Natural killer cell (primary cell): ENCODE measurements at regions not wholly inside any gene's neighbourhood (a gene's known extent, or its start where the extent isn't known, plus 50 kb on each side); places are given as distances from the start of the nearest gene placed in this dataset.

ENCODE experiments used
- ATAC-seq, 3 donors: fragments of 150-1000 bp in 2 of 3; fragments of 200-7000 bp in 1 of 3; cut with Tn5 transposase; 1 replicate in 1 of 3; 2 replicates in 2 of 3; pipeline ENCODE4 v1.10.0; 2021; ENCODE audit warnings: mild to moderate bottlenecking in 2 of 3, moderate library complexity in 2 of 3
- DNase-seq, 2 donors: peaks; one replicate each; pipeline versions ENCODE4 v3.0.0 to v3.0.0-alpha.2; 2013 to 2021; ENCODE audit warnings: mixed read lengths in 1 of 2
- H3K27ac ChIP-seq: one replicate; pipeline ENCODE4 v1.5.1; 2013; ENCODE audit warnings: mild to moderate bottlenecking, low read length
- H3K27me3 ChIP-seq: one replicate; pipeline ENCODE4 v1.6.1; 2013; ENCODE audit warnings: low read length; ENCODE audit not compliant: control insufficient read depth, insufficient read depth
- H3K36me3 ChIP-seq: one replicate; pipeline ENCODE4 v1.6.1; 2013; ENCODE audit warnings: low read length; ENCODE audit not compliant: control insufficient read depth, insufficient read depth
- H3K4me1 ChIP-seq: one replicate; pipeline ENCODE4 v1.6.1; 2013; ENCODE audit warnings: low read length; ENCODE audit not compliant: control insufficient read depth, insufficient read depth
- H3K4me3 ChIP-seq: one replicate; pipeline ENCODE4 v1.5.1; 2013; ENCODE audit warnings: low read length
- H3K9me3 ChIP-seq: one replicate; pipeline ENCODE4 v1.6.1; 2013; ENCODE audit warnings: low read length; ENCODE audit not compliant: control insufficient read depth, insufficient read depth
- H3K27ac Mint-ChIP-seq, 2 donors: one replicate each; pipeline ENCODE4 v1.8.0; 2022; ENCODE audit warnings: mild to moderate bottlenecking in 2 of 2, mixed read lengths in 2 of 2, moderate library complexity in 1 of 2
- H3K27me3 Mint-ChIP-seq, 2 donors: one replicate each; pipeline ENCODE4 v1.8.0; 2022; ENCODE audit warnings: low read depth in 2 of 2, mixed read lengths in 2 of 2
- H3K36me3 Mint-ChIP-seq: one replicate; pipeline ENCODE4 v1.8.0; 2022; ENCODE audit warnings: mixed read lengths
- H3K4me1 Mint-ChIP-seq, 2 donors: one replicate each; pipeline ENCODE4 v1.8.0; 2022; ENCODE audit warnings: mixed read lengths in 2 of 2
- H3K4me3 Mint-ChIP-seq: one replicate; pipeline ENCODE4 v1.8.0; 2022; ENCODE audit warnings: mild to moderate bottlenecking, moderate library complexity, mixed read lengths
- H3K9me3 Mint-ChIP-seq, 2 donors: one replicate each; pipeline ENCODE4 v1.8.0; 2022; ENCODE audit warnings: mixed read lengths in 2 of 2
- WGBS: methylation state at CpG from one replicate; pipeline ENCODE4 v1.1.7; 2013; ENCODE audit warnings: missing lambda C conversion rate; ENCODE audit not compliant: insufficient coverage; 5-methylcytosine and 5-hydroxymethylcytosine counted together
- intact Hi-C: fragments of 100-400 bp; cut with micrococcal nuclease; formaldehyde crosslinking; loops from one replicate; pipeline ENCODE4 v1.14.2; 2022
- TF ChIP-seq, protein P1 (sequence below): fragments of 200-600 bp; IDR thresholded peaks from one replicate; pipeline ENCODE4 v1.8.0; 2022; ENCODE audit warnings: antibody characterized with exemption

DNA sequence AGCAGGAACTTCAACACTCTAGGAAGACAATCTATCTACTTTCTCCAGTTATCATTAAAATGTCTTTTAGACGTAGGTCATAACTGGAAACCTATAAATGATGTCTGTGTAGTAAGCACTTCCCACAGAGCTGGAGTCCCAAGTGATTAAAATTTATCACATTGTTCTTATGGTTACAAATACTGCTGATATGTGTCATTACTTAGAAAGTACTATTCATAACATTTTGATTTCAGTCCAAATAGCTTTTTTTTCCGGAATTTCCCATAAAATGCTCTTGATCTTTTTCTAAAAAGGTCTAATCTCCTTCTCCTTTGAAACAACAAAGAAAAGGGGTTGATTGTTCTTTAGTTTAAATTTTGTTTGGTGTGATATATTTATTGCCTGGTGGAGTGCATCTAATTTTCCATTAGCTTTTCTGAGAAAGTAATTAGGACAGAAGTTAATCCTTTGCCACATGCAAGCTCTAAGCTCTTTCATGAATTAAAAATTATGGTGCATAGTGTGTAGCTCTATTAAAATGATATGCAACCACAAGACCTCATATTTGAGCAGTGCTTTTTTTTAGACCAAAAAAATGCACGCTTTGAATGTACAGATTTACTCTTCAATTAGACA lies 132.7 kb upstream of the TCF21 start:
- H3K4me1 Mint-ChIP-seq, result no peaks in the 10 kb centered on the region
- intact Hi-C loops, result no loop called here
- WGBS, result no CpG with 5 or more reads among the region's 3 CpGs
- TF ChIP-seq, protein P1, sequence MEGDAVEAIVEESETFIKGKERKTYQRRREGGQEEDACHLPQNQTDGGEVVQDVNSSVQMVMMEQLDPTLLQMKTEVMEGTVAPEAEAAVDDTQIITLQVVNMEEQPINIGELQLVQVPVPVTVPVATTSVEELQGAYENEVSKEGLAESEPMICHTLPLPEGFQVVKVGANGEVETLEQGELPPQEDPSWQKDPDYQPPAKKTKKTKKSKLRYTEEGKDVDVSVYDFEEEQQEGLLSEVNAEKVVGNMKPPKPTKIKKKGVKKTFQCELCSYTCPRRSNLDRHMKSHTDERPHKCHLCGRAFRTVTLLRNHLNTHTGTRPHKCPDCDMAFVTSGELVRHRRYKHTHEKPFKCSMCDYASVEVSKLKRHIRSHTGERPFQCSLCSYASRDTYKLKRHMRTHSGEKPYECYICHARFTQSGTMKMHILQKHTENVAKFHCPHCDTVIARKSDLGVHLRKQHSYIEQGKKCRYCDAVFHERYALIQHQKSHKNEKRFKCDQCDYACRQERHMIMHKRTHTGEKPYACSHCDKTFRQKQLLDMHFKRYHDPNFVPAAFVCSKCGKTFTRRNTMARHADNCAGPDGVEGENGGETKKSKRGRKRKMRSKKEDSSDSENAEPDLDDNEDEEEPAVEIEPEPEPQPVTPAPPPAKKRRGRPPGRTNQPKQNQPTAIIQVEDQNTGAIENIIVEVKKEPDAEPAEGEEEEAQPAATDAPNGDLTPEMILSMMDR, result no peak
- Histone ChIP-seq H3K4me1 (no peaks in the 10 kb centered on the region), H3K27me3 (no peaks in the 10 kb centered on the region), H3K27ac (no peak overlapping the region), H3K36me3 (no peaks in the 10 kb centered on the region), H3K4me3 (no peak overlapping the region), H3K9me3 (no peaks in the 10 kb centered on the region)
- H3K27me3 Mint-ChIP-seq, result no peaks in the 10 kb centered on the region
- ATAC-seq, result no peak
- peaks cover 0 to 2% of the 10 kb centered on the region in 2 donors for H3K9me3 Mint-ChIP-seq
- H3K4me3 Mint-ChIP-seq, result no peak overlapping the region
- no peak overlapping the region for H3K27ac Mint-ChIP-seq
- no peak for DNase-seq
- no peaks in the 10 kb centered on the region for H3K36me3 Mint-ChIP-seq

DNA sequence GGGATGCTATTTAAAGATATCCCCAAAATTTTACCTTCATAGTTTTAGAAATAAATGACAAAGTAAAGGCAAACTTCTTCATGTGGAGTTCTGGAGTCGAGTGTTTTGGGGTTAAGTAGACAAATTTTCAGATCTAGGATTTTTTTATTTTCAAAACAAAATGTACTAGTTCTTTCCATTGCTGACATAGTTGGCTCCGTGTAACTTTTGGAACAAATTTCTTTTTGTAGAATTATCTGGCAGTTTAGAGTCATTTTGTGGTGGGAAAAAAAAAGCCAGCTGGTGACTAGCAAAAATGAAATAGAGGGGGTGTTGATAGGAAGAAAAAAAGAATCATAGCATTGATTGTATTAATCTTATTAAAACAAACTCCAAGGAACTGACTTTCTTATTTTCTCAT lies 131.6 kb upstream of the TCF21 start:
- intact Hi-C loops, result no loop called here
- no peaks in the 10 kb centered on the region for H3K36me3 ChIP-seq
- Mint-ChIP-seq H3K27ac (no peak overlapping the region), H3K9me3 (peaks cover 0 to 2% of the 10 kb centered on the region in 2 donors), H3K36me3 (no peaks in the 10 kb centered on the region), H3K4me3 (no peak overlapping the region), H3K27me3 (no peaks in the 10 kb centered on the region), H3K4me1 (no peaks in the 10 kb centered on the region)
- H3K4me3 ChIP-seq, result no peak overlapping the region
- DNase-seq, result no peak
- H3K4me1 ChIP-seq, result no peaks in the 10 kb centered on the region
- WGBS, result 75% methylated on average over 1 of the region's 2 CpGs
- no peaks in the 10 kb centered on the region for H3K27me3 ChIP-seq
- TF ChIP-seq, protein P1, result no peak
- H3K9me3 ChIP-seq, result no peaks in the 10 kb centered on the region
- no peak for ATAC-seq
- no peak overlapping the region for H3K27ac ChIP-seq

DNA sequence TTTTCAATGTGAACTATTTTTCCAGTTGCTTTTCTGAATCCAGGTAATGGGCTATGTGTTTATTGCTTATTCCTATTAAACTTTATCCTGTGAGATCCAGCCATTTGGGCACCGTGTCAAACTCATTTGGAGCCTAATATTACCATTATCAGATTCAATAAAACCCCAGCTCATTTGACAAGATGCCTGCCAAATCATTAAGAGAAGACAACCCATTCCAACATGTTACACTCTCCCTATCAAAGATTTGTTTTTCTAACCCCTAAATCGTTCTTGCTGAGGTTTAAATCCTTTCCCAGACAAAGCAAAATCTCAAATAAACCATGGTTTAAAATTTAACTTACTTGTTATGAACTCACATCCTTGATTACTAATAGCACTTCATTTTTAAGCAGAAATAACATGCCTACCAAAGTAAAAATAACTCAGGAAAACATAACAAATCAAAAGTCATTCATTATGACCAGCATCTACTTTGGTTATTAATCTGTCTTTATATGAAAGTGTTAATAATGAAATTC lies 130.0 kb upstream of the TCF21 start:
- intact Hi-C loops, result no loop called here
- peaks cover 0 to 3% of the 10 kb centered on the region in 2 donors for H3K27me3 Mint-ChIP-seq
- H3K27ac Mint-ChIP-seq, result no peak overlapping the region
- Histone ChIP-seq H3K4me1 (no peaks in the 10 kb centered on the region), H3K4me3 (no peak overlapping the region), H3K9me3 (no peaks in the 10 kb centered on the region), H3K27me3 (no peaks in the 10 kb centered on the region), H3K36me3 (no peaks in the 10 kb centered on the region), H3K27ac (no peak overlapping the region)
- no peaks in the 10 kb centered on the region for H3K36me3 Mint-ChIP-seq
- ATAC-seq (no peak), DNase-seq (no peak)
- H3K4me3 Mint-ChIP-seq, result no peak overlapping the region
- H3K9me3 Mint-ChIP-seq, result peaks cover 0 to 2% of the 10 kb centered on the region in 2 donors
- WGBS, result 67% methylated on average over 2 of the region's 2 CpGs
- no peaks in the 10 kb centered on the region for H3K4me1 Mint-ChIP-seq
- TF ChIP-seq, protein P1, result no peak

DNA sequence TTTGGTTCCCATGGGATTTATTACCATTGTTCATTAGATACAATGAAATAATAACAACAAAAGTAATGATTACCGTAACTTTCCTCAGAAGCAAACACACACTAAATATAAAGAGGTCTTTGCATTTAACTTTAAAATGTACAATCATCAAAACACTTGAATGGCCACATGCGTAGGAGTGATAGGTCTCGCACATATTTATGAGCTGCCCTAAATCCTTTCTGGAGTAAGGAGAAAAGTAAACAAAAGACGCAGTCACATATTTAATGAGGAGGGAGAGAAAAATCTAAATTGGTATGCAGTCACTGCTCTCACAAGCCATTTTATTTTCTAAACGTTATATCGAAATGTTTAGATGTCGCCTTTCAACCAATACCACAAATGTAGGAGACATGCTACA lies 129.4 kb upstream of the TCF21 start:
- H3K4me1 Mint-ChIP-seq, result no peaks in the 10 kb centered on the region
- peaks cover 0 to 2% of the 10 kb centered on the region in 2 donors for H3K9me3 Mint-ChIP-seq
- DNase-seq (no peak), ATAC-seq (no peak)
- no peaks in the 10 kb centered on the region for H3K4me1 ChIP-seq
- H3K4me3 Mint-ChIP-seq, result no peak overlapping the region
- H3K27ac Mint-ChIP-seq, result no peak overlapping the region
- intact Hi-C loops, result no loop called here
- no peak overlapping the region for H3K27ac ChIP-seq
- H3K27me3 Mint-ChIP-seq, result peaks cover 0 to 8% of the 10 kb centered on the region in 2 donors
- 97% methylated on average over 6 of the region's 7 CpGs for WGBS
- H3K27me3 ChIP-seq, result no peaks in the 10 kb centered on the region
- TF ChIP-seq, protein P1, result no peak
- H3K36me3 ChIP-seq, result no peaks in the 10 kb centered on the region
- no peak overlapping the region for H3K4me3 ChIP-seq
- H3K9me3 ChIP-seq, result no peaks in the 10 kb centered on the region
- H3K36me3 Mint-ChIP-seq, result no peaks in the 10 kb centered on the region
